ENCODE measurements at regions not wholly inside any gene's neighbourhood (a gene's known extent, or its start where the extent isn't known, plus 50 kb on each side); places are given as distances from the start of the nearest gene placed in this dataset.

DNA sequence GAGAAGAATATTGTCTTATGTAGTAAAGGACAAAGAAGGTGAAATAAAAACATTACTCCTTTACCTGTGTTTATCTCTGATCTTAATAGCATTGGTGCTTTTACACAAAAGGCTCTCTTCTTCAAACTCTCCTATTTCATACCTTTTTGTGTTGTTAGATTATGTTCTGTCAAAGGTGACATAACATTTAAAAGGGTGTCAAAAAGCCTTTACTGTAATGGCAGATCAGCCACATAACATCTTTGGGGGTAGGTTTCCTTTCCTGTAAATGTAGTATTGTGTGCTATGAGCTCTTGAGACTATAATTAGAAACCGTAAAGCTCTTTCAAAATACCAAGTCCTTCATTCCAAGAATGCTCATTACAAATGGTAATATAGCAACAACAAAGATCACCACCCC is 400.1 kb downstream of the LNPK start:
- TF ChIP-seq, protein P1, sequence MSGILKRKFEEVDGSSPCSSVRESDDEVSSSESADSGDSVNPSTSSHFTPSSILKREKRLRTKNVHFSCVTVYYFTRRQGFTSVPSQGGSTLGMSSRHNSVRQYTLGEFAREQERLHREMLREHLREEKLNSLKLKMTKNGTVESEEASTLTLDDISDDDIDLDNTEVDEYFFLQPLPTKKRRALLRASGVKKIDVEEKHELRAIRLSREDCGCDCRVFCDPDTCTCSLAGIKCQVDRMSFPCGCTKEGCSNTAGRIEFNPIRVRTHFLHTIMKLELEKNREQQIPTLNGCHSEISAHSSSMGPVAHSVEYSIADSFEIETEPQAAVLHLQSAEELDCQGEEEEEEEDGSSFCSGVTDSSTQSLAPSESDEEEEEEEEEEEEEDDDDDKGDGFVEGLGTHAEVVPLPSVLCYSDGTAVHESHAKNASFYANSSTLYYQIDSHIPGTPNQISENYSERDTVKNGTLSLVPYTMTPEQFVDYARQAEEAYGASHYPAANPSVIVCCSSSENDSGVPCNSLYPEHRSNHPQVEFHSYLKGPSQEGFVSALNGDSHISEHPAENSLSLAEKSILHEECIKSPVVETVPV (CRISPR knock-in tag; IDR thresholded peaks at IDR 0.05): no peak
- no peak for TF ChIP-seq CSDC2 (CRISPR knock-in tag; IDR thresholded peaks at IDR 0.05)
- no peak for TF ChIP-seq TOX (CRISPR knock-in tag; IDR thresholded peaks at IDR 0.05; ENCODE audit: borderline replicate concordance)
- no peak for TF ChIP-seq PPARA (CRISPR knock-in tag; IDR thresholded peaks at IDR 0.05; ENCODE audit: borderline replicate concordance)
- TF ChIP-seq RARB (CRISPR knock-in tag; IDR thresholded peaks at IDR 0.05): no peak
- no peak for TF ChIP-seq ISL1 (CRISPR knock-in tag; IDR thresholded peaks at IDR 0.05)
- no peak for TF ChIP-seq GLIS3 (CRISPR knock-in tag; IDR thresholded peaks at IDR 0.05)
- no peak for TF ChIP-seq ZFP30 (CRISPR knock-in tag; IDR thresholded peaks at IDR 0.05)
- no peak for TF ChIP-seq ZNF565 (CRISPR knock-in tag; conservative IDR thresholded peaks at IDR 0.05; ENCODE audit: low read depth)
- TF ChIP-seq, protein P2, sequence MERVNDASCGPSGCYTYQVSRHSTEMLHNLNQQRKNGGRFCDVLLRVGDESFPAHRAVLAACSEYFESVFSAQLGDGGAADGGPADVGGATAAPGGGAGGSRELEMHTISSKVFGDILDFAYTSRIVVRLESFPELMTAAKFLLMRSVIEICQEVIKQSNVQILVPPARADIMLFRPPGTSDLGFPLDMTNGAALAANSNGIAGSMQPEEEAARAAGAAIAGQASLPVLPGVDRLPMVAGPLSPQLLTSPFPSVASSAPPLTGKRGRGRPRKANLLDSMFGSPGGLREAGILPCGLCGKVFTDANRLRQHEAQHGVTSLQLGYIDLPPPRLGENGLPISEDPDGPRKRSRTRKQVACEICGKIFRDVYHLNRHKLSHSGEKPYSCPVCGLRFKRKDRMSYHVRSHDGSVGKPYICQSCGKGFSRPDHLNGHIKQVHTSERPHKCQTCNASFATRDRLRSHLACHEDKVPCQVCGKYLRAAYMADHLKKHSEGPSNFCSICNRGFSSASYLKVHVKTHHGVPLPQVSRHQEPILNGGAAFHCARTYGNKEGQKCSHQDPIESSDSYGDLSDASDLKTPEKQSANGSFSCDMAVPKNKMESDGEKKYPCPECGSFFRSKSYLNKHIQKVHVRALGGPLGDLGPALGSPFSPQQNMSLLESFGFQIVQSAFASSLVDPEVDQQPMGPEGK (CRISPR knock-in tag; IDR thresholded peaks at IDR 0.05; ENCODE audit: borderline replicate concordance): no peak
- no peak for TF ChIP-seq ARNTL (CRISPR knock-in tag; IDR thresholded peaks at IDR 0.05; ENCODE audit: borderline replicate concordance, low read depth)
- no peak for TF ChIP-seq BACH2 (CRISPR knock-in tag; IDR thresholded peaks at IDR 0.05; ENCODE audit: borderline replicate concordance)
